B cell (primary cell): ENCODE measurements at regions not wholly inside any gene's neighbourhood (a gene's known extent, or its start where the extent isn't known, plus 50 kb on each side); places are given as distances from the start of the nearest gene placed in this dataset.

ENCODE experiments used
- ATAC-seq: fragments of 200-7000 bp; cut with Tn5 transposase; one replicate; pipeline ENCODE4 v1.10.0; 2021; ENCODE audit warnings: low read depth, mild to moderate bottlenecking, moderate number of reproducible peaks, moderate library complexity
- CTCF ChIA-PET: fragments of 350-600 bp; sonication (Branson Sonifier 250); formaldehyde crosslinking; loops from one replicate; lab custom pipeline; 2021; ENCODE audit warnings: antibody characterized with exemption, inconsistent platforms; lab: Charles Lee
- POLR2A ChIA-PET: fragments of 350-600 bp; sonication (Branson Sonifier 250); formaldehyde crosslinking; loops from one replicate; lab custom pipeline; 2021; ENCODE audit warnings: antibody characterized with exemption; lab: Charles Lee
- DNase-seq: peaks from one replicate; pipeline ENCODE4 v3.0.0; 2013
- H2AFZ ChIP-seq: 2 replicates; pipeline ENCODE4 v1.6.1; 2012; ENCODE audit warnings: mild to moderate bottlenecking, low read depth, low read length; ENCODE audit not compliant: insufficient read depth, poor library complexity, severe bottlenecking
- H3K27ac ChIP-seq, 2 donors: 1 replicate in 1 of 2; 2 replicates in 1 of 2; pipeline ENCODE4 v1.5.1; 2012 to 2013; ENCODE audit warnings: low read length in 2 of 2, mild to moderate bottlenecking in 2 of 2, moderate library complexity in 1 of 2
- H3K27me3 ChIP-seq, 4 experiments: fragments of 200-600 bp in 1 of 4; sonication (generic) in 1 of 4; replicated peaks in 1 of 4; 1 replicate in 2 of 4; 2 replicates in 2 of 4; pipeline versions ENCODE4 v1.6.1 to v1.7.0; 2013 to 2016; ENCODE audit warnings: low read length in 3 of 4, mild to moderate bottlenecking in 2 of 4, mixed read lengths in 1 of 4, moderate library complexity in 1 of 4; ENCODE audit not compliant: insufficient read depth in 4 of 4, control insufficient read depth in 3 of 4; ENCODE audit errors: control extremely low read depth in 1 of 4
- H3K36me3 ChIP-seq, 2 experiments: replicated peaks in 1 of 2; 1 replicate in 1 of 2; 2 replicates in 1 of 2; pipeline versions ENCODE4 v1.6.1 to v1.7.1; 2013; ENCODE audit warnings: low read length in 1 of 2; ENCODE audit not compliant: insufficient read depth in 2 of 2, control insufficient read depth in 1 of 2; ENCODE audit errors: control extremely low read depth in 1 of 2, extremely low read depth in 1 of 2
- H3K4me1 ChIP-seq, 2 donors: fragments of 200-600 bp in 1 of 2; sonication (generic) in 1 of 2; 1 replicate in 1 of 2; 2 replicates in 1 of 2; pipeline versions ENCODE4 v1.5.1 to v1.6.1; 2013 to 2017; ENCODE audit warnings: low read length in 2 of 2; ENCODE audit not compliant: control insufficient read depth in 2 of 2, insufficient read depth in 2 of 2
- H3K4me2 ChIP-seq: replicated peaks from 2 replicates; pipeline ENCODE3; 2012; ENCODE audit warnings: mild to moderate bottlenecking, low read depth, low read length; ENCODE audit not compliant: poor library complexity, severe bottlenecking
- H3K4me3 ChIP-seq, 5 experiments: fragments of 200-600 bp in 1 of 5; sonication (generic) in 1 of 5; 1 replicate in 3 of 5; 2 replicates in 2 of 5; pipeline versions ENCODE4 v1.5.1 to v1.7.0; 2011 to 2016; ENCODE audit warnings: low read length in 4 of 5, mild to moderate bottlenecking in 4 of 5, low read depth in 2 of 5, control low read depth in 1 of 5, moderate library complexity in 1 of 5; ENCODE audit not compliant: insufficient read depth in 1 of 5; ENCODE audit errors: control extremely low read depth in 1 of 5, extremely low read depth in 1 of 5
- H3K79me2 ChIP-seq: fragments of 200-600 bp; sonication (generic); one replicate; pipeline ENCODE4 v1.6.0; 2016; ENCODE audit warnings: low read length; ENCODE audit not compliant: control insufficient read depth, insufficient read depth
- H3K9ac ChIP-seq: fragments of 200-600 bp; sonication (generic); 2 replicates; pipeline ENCODE4 v1.6.1; 2017; ENCODE audit warnings: mild to moderate bottlenecking, low read length, moderate library complexity
- H3K9me3 ChIP-seq, 3 donors: one replicate each; pipeline versions ENCODE4 v1.6.1 to v1.7.1; 2013; ENCODE audit warnings: low read length in 2 of 3; ENCODE audit not compliant: control insufficient read depth in 2 of 3, insufficient read depth in 1 of 3; ENCODE audit errors: control extremely low read depth in 1 of 3
- H4K20me1 ChIP-seq: 2 replicates; pipeline ENCODE4 v1.6.0; 2012; ENCODE audit warnings: mild to moderate bottlenecking, low read length; ENCODE audit not compliant: insufficient read depth, control insufficient read depth, poor library complexity, severe bottlenecking
- H3K27ac Mint-ChIP-seq: one replicate; pipeline ENCODE4 v1.8.0; 2021; ENCODE audit warnings: mixed read lengths
- H3K27me3 Mint-ChIP-seq: one replicate; pipeline ENCODE4 v1.8.0; 2021; ENCODE audit warnings: mixed read lengths
- H3K4me1 Mint-ChIP-seq: one replicate; pipeline ENCODE4 v1.8.0; 2021; ENCODE audit warnings: mixed read lengths
- H3K4me3 Mint-ChIP-seq: one replicate; pipeline ENCODE4 v1.8.0; 2021; ENCODE audit warnings: mixed read lengths
- H3K9me3 Mint-ChIP-seq: one replicate; pipeline ENCODE4 v1.8.0; 2022; ENCODE audit warnings: mixed read lengths; ENCODE audit not compliant: insufficient read depth
- CTCF ChIP-seq: fragments of 200-600 bp; IDR thresholded peaks from one replicate; pipeline ENCODE4 v1.8.0; 2022; ENCODE audit warnings: antibody characterized with exemption, mild to moderate bottlenecking
- EZH2 ChIP-seq: IDR thresholded peaks from 2 replicates; pipeline ENCODE4 v1.6.1; 2012; ENCODE audit warnings: borderline replicate concordance, low read depth, mild to moderate bottlenecking, moderate library complexity, low read length; ENCODE audit not compliant: insufficient read depth, poor library complexity, severe bottlenecking
- WGBS: methylation state at CpG from one replicate; pipeline ENCODE4 v1.1.5; 2013; ENCODE audit warnings: missing lambda C conversion rate; ENCODE audit not compliant: insufficient coverage; 5-methylcytosine and 5-hydroxymethylcytosine counted together
- intact Hi-C: fragments of 100-400 bp; cut with micrococcal nuclease; formaldehyde crosslinking; loops from one replicate; pipeline ENCODE4 v1.10.0; 2022

GRCh38 chr16:54867302-54867832 lies 63.3 kb upstream of the IRX5 start:
- Histone ChIP-seq H2AFZ (no peak overlapping the region), H3K27ac (no peak overlapping the region), H3K79me2 (no peaks in the 10 kb centered on the region), H3K4me2 (no peak overlapping the region), H4K20me1 (no peaks in the 10 kb centered on the region), H3K36me3 (no peaks in the 10 kb centered on the region), H3K9ac (no peak overlapping the region), H3K4me3 (no peak overlapping the region), H3K4me1 (no peaks in the 10 kb centered on the region), H3K9me3 (peaks cover 0 to 5% (median 0%) of the 10 kb centered on the region in 3 donors), H3K27me3 (no peaks in the 10 kb centered on the region)
- no peaks in the 10 kb centered on the region for H3K9me3 Mint-ChIP-seq
- ChIA-PET CTCF (no interaction called here), POLR2A (no interaction called here)
- DNase-seq (no peak), ATAC-seq (no peak)
- TF ChIP-seq EZH2 = no peak
- no peak for TF ChIP-seq CTCF
- peaks cover 2% of the 10 kb centered on the region for H3K27me3 Mint-ChIP-seq
- intact Hi-C loops = no loop called here
- no peak overlapping the region for H3K4me3 Mint-ChIP-seq
- no CpG with 5 or more reads among the region's 4 CpGs for whole genome bisulfite sequencing
- no peak overlapping the region for H3K27ac Mint-ChIP-seq
- H3K4me1 Mint-ChIP-seq = no peaks in the 10 kb centered on the region

- peaks cover 0 to 8% (median 0%) of the 10 kb centered on the region in 3 donors for H3K9me3 ChIP-seq
- H3K9me3 Mint-ChIP-seq = no peaks in the 10 kb centered on the region
- POLR2A ChIA-PET = no interaction called here
- WGBS = 100% methylated on average over 1 of the region's 9 CpGs
- no peak overlapping the region for H3K4me2 ChIP-seq
- H2AFZ ChIP-seq = no peak overlapping the region
- H3K36me3 ChIP-seq = no peaks in the 10 kb centered on the region
- H3K4me1 Mint-ChIP-seq = no peaks in the 10 kb centered on the region
- no peak overlapping the region for H3K4me3 ChIP-seq
- CTCF ChIA-PET = no interaction called here
- intact Hi-C loops = no loop called here
- H4K20me1 ChIP-seq = no peaks in the 10 kb centered on the region
- H3K4me1 ChIP-seq = no peaks in the 10 kb centered on the region
- no peak for DNase-seq
- no peak overlapping the region for H3K27ac Mint-ChIP-seq
- H3K27ac ChIP-seq = no peak overlapping the region
- H3K4me3 Mint-ChIP-seq = no peak overlapping the region
- no peak for ATAC-seq
- H3K79me2 ChIP-seq = no peaks in the 10 kb centered on the region
- H3K9ac ChIP-seq = no peak overlapping the region
- no peaks in the 10 kb centered on the region for H3K27me3 ChIP-seq
- H3K27me3 Mint-ChIP-seq = peaks cover 5% of the 10 kb centered on the region
- TF ChIP-seq CTCF (no peak), EZH2 (no peak)
Measured at GRCh38 chr16:54862529-54862928, 68.1 kb upstream of the IRX5 start.
